ENCODE measurements at regions not wholly inside any gene's neighbourhood (a gene's known extent, or its start where the extent isn't known, plus 50 kb on each side); places are given as distances from the start of the nearest gene placed in this dataset.

DNA sequence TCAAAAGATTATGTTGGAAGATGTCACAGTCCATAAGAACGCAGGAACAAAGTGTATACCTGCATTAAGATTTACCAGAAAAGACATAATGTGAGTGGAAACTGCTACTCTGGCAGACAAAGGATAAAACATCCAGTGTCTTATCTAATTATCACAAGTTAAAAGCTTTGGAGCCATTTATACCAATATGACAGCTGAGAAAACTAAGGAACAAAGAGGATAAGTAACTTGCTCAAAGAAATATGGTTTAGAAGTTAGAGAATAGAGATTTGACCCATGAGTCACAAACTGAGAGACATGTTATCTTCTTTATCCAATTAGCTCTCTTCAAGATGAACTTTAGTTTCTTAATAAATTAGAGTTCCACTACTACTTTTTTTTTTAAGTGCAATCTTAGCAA is 1473.7 kb downstream of the OTOL1 start:
- TF ChIP-seq, protein P1, sequence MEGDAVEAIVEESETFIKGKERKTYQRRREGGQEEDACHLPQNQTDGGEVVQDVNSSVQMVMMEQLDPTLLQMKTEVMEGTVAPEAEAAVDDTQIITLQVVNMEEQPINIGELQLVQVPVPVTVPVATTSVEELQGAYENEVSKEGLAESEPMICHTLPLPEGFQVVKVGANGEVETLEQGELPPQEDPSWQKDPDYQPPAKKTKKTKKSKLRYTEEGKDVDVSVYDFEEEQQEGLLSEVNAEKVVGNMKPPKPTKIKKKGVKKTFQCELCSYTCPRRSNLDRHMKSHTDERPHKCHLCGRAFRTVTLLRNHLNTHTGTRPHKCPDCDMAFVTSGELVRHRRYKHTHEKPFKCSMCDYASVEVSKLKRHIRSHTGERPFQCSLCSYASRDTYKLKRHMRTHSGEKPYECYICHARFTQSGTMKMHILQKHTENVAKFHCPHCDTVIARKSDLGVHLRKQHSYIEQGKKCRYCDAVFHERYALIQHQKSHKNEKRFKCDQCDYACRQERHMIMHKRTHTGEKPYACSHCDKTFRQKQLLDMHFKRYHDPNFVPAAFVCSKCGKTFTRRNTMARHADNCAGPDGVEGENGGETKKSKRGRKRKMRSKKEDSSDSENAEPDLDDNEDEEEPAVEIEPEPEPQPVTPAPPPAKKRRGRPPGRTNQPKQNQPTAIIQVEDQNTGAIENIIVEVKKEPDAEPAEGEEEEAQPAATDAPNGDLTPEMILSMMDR (IDR thresholded peaks at IDR 0.05; ENCODE audit: insufficient read depth, low read depth, low read length), result no peak
- TF ChIP-seq EZH2 (IDR thresholded peaks at IDR 0.05; ENCODE audit: insufficient read depth, low read length), result no peak
